Adrenal gland (tissue), 5 donors: ENCODE measurements at regions not wholly inside any gene's neighbourhood (a gene's known extent, or its start where the extent isn't known, plus 50 kb on each side); places are given as distances from the start of the nearest gene placed in this dataset.
"Not testable (repeated sequence)": the region's sequence is repeated elsewhere in the genome, so short reads cannot be mapped to it uniquely, and the experiment has no call there.

Experiments
- POLR2A ChIP-seq, 2 donors: fragments of 450-650 bp; IDR thresholded peaks; one replicate each; pipeline ENCODE4 v1.6.1; 2017; ENCODE audit warnings: antibody characterized with exemption in 2 of 2, mild to moderate bottlenecking in 2 of 2, moderate library complexity in 1 of 2
- TF ChIP-seq, protein P1 (sequence below), 6 experiments: fragments of 450-650 bp in 4 of 6; fragments of 200-600 bp in 2 of 6; sonication (generic) in 1 of 6; IDR thresholded peaks; 1 replicate in 5 of 6; 2 replicates in 1 of 6; pipeline versions ENCODE4 v1.5.1 to v1.8.0; 2016 to 2021; ENCODE audit warnings: antibody characterized with exemption in 6 of 6, mild to moderate bottlenecking in 2 of 6, moderate library complexity in 1 of 6
- donor health status: DM: no; HTN: no; CAD: no.

DNA sequence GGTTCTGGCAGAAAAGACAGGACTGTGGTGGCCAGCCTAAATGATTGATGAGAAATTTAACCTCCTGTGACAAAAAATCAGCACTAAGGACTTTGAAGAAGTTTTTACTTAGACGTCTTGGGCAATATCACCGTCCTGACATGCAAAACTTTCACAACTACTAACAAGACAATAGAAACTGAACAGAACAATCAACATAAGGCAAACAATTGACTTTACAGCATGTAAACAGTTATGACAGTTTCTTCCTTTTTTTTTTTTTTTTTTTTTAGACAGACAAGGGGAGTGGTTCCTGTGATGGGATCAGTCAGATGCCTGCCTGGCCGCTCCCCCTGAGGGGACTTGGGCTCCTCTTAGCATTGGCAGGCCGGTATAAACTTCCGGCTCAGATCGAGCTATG lies 100.8 kb downstream of the ALG1L2 start:
- TF ChIP-seq, protein P1, sequence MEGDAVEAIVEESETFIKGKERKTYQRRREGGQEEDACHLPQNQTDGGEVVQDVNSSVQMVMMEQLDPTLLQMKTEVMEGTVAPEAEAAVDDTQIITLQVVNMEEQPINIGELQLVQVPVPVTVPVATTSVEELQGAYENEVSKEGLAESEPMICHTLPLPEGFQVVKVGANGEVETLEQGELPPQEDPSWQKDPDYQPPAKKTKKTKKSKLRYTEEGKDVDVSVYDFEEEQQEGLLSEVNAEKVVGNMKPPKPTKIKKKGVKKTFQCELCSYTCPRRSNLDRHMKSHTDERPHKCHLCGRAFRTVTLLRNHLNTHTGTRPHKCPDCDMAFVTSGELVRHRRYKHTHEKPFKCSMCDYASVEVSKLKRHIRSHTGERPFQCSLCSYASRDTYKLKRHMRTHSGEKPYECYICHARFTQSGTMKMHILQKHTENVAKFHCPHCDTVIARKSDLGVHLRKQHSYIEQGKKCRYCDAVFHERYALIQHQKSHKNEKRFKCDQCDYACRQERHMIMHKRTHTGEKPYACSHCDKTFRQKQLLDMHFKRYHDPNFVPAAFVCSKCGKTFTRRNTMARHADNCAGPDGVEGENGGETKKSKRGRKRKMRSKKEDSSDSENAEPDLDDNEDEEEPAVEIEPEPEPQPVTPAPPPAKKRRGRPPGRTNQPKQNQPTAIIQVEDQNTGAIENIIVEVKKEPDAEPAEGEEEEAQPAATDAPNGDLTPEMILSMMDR (IDR thresholded peaks at IDR 0.05), result not testable (repeated sequence)
- TF ChIP-seq POLR2A (IDR thresholded peaks at IDR 0.05), result not testable (repeated sequence)
